Ovary (tissue), 3 donors: ENCODE measurements at regions not wholly inside any gene's neighbourhood (a gene's known extent, or its start where the extent isn't known, plus 50 kb on each side); places are given as distances from the start of the nearest gene placed in this dataset.

Experiments
- CTCF ChIP-seq, 3 donors: fragments of 450-650 bp in 2 of 3; fragments of 200-600 bp in 1 of 3; IDR thresholded peaks; one replicate each; pipeline versions ENCODE4 v1.5.1 to v1.8.0; 2016 to 2022; ENCODE audit warnings: antibody characterized with exemption in 3 of 3, mild to moderate bottlenecking in 1 of 3
- EP300 ChIP-seq: sonication (generic); formaldehyde crosslinking; IDR thresholded peaks from one replicate; pipeline ENCODE4 v1.6.1; 2017; ENCODE audit warnings: antibody characterized with exemption
- POLR2A ChIP-seq: fragments of 450-650 bp; IDR thresholded peaks from one replicate; pipeline ENCODE4 v1.6.1; 2017; ENCODE audit warnings: antibody characterized with exemption, mild to moderate bottlenecking, moderate library complexity
- donor health status: DM: no; HTN: no; CAD: no.

DNA sequence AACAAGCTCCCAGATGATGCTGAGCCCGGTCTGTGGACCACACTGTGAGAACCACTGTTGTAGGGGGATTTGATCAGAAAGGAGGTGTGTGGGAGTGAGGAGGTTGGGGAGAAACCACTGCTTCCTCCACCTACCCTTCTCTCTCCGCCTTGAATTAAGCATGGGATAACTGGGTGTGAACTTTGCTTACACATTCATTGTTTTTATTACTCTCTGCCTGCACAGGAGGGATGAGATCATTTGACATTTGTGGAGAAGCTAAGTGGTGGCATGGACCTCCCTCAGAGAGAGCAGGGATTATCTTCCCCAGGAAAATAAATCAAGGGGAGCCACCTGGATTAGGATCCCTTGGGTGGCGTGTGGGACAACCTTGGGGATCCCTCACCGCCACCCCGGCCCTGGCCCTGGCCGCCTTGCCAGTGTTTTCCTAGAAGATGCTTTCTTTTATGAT lies 212.1 kb upstream of the ATP6AP2 start:
- TF ChIP-seq CTCF (IDR thresholded peaks at IDR 0.05) = no peak
- TF ChIP-seq POLR2A = no peak
- no peak for TF ChIP-seq EP300
